K562 (cell line): ENCODE measurements at regions not wholly inside any gene's neighbourhood (a gene's known extent, or its start where the extent isn't known, plus 50 kb on each side); places are given as distances from the start of the nearest gene placed in this dataset.

Experiments used
- ATAC-seq: fragments of 200-7000 bp; cut with Tn5 transposase; 3 replicates; pipeline ENCODE4 v1.9.1; 2020; ENCODE audit warnings: moderate library complexity
- BruUV-seq: library from RNA; stranded (reverse); fragments of 400-500 nt; replicated peaks from 2 replicates; lab custom pipeline; 2021; lab: Mats Ljungman, UMichigan
- CTCF ChIA-PET: fragments of 300-600 bp; formaldehyde crosslinking; extraction: SDS; loops from one replicate; lab custom pipeline; 2021; ENCODE audit warnings: low intra/inter-chr PET ratio; lab: Yijun Ruan, JAX
- POLR2A ChIA-PET: fragments of 300-600, 350-650 bp; sonication (Branson Sonifier 250); formaldehyde crosslinking; extraction: SDS; loops from one replicate; lab custom pipeline; 2021; ENCODE audit warnings: antibody characterized with exemption, inconsistent platforms; lab: Yijun Ruan, JAX
- DNase-seq, 4 experiments: peaks; one replicate each; pipeline versions ENCODE4 v3.0.0 to v3.0.0-alpha.2; 2011 to 2018; ENCODE audit warnings: low spot score in 3 of 4, mixed read lengths in 3 of 4; ENCODE audit errors: extremely low read depth in 1 of 4
- FAIRE-seq: peaks from 2 replicates; lab custom pipeline; 2011; peaks lifted over from hg19 to GRCh38; lab: Jason Lieb, UNC
- H2AFZ ChIP-seq: 2 replicates; pipeline ENCODE4 v1.6.0; 2011; ENCODE audit warnings: low read depth, low read length, control low read depth, inconsistent platforms
- H3K27ac ChIP-seq: fragments of 200-600 bp; 3 replicates; pipeline ENCODE4 v1.8.0; 2011; ENCODE audit warnings: low read depth, mild to moderate bottlenecking, control low read depth, inconsistent platforms, low read length, moderate library complexity, mixed read lengths; ENCODE audit errors: extremely low read depth
- H3K27me3 ChIP-seq, 2 experiments: fragments of 300-600 bp in 1 of 2; 2 replicates in 1 of 2; 3 replicates in 1 of 2; pipeline versions ENCODE4 v1.6.0 to v1.8.0; 2011; ENCODE audit warnings: inconsistent platforms in 2 of 2, low read length in 2 of 2, mild to moderate bottlenecking in 1 of 2, mixed read lengths in 1 of 2, moderate library complexity in 1 of 2; ENCODE audit not compliant: control insufficient read depth in 2 of 2, insufficient read depth in 2 of 2
- H3K36me3 ChIP-seq: fragments of 300-600 bp; 3 replicates; pipeline ENCODE4 v1.8.0; 2011; ENCODE audit warnings: mild to moderate bottlenecking, low read length, inconsistent platforms; ENCODE audit not compliant: control insufficient read depth, insufficient read depth
- H3K4me1 ChIP-seq, 2 experiments: fragments of 200-600 bp in 1 of 2; replicated peaks in 1 of 2; 2 replicates in 1 of 2; 3 replicates in 1 of 2; pipeline versions ENCODE4 v1.5.1 to v1.8.0; 2011; ENCODE audit warnings: inconsistent platforms in 2 of 2, low read length in 2 of 2, mild to moderate bottlenecking in 1 of 2, mixed read lengths in 1 of 2, moderate library complexity in 1 of 2; ENCODE audit not compliant: control insufficient read depth in 2 of 2, insufficient read depth in 2 of 2
- H3K4me2 ChIP-seq: 2 replicates; pipeline ENCODE4 v1.6.1; 2011; ENCODE audit warnings: low read length, control low read depth, inconsistent platforms, mixed read lengths; ENCODE audit not compliant: insufficient read depth
- H3K4me3 ChIP-seq: fragments of 200-600 bp; sonication (generic), shearing (Covaris generic); 2 replicates; pipeline ENCODE4 v1.5.1; 2016; ENCODE audit warnings: control low read depth, inconsistent platforms
- H3K79me2 ChIP-seq: fragments of 200-600 bp; 3 replicates; pipeline ENCODE4 v1.8.0; 2011; ENCODE audit warnings: low read length, inconsistent platforms; ENCODE audit not compliant: control insufficient read depth, insufficient read depth
- H3K9ac ChIP-seq, 2 experiments: 2 replicates each; pipeline versions ENCODE4 v1.6.0 to v1.6.1; 2011; ENCODE audit warnings: low read depth in 2 of 2, low read length in 2 of 2, control low read depth in 1 of 2, inconsistent platforms in 1 of 2, mild to moderate bottlenecking in 1 of 2, mixed read lengths in 1 of 2; ENCODE audit not compliant: insufficient read depth in 1 of 2
- H3K9me1 ChIP-seq: one replicate; pipeline ENCODE4 v1.6.0; 2011; ENCODE audit warnings: inconsistent platforms, mild to moderate bottlenecking, low read length, moderate library complexity; ENCODE audit not compliant: control insufficient read depth, insufficient read depth
- H3K9me3 ChIP-seq: replicated peaks from 2 replicates; pipeline ENCODE4 v1.5.1; 2011; ENCODE audit warnings: low read depth, low read length, inconsistent platforms; ENCODE audit not compliant: control insufficient read depth, insufficient read depth
- H4K20me1 ChIP-seq: replicated peaks from 2 replicates; pipeline ENCODE4 v1.6.1; 2011; ENCODE audit warnings: low read length, inconsistent platforms, mixed read lengths; ENCODE audit not compliant: control insufficient read depth, insufficient read depth
- EZH2 ChIP-seq: IDR thresholded peaks from 2 replicates; pipeline ENCODE4 v1.6.1; 2012; ENCODE audit warnings: low read depth, mild to moderate bottlenecking, inconsistent platforms, low read length, borderline replicate concordance
- KDM4B ChIP-seq, 2 experiments: fragments of 450-650 bp in 1 of 2; sonication (generic) in 1 of 2; IDR thresholded peaks; 2 replicates each; pipeline ENCODE4 v1.6.1; 2016 to 2017; ENCODE audit warnings: borderline replicate concordance in 2 of 2, antibody characterized with exemption in 1 of 2, low read depth in 1 of 2, mild to moderate bottlenecking in 1 of 2
- KLF1 ChIP-seq: fragments of 450-650 bp; IDR thresholded peaks from 2 replicates; pipeline ENCODE4 v1.6.1; 2016; ENCODE audit warnings: missing genetic modification characterization, missing compliant biosample characterization
- NEUROD1 ChIP-seq: fragments of 150-350 bp; IDR thresholded peaks from 2 replicates; pipeline ENCODE4 v1.6.1; 2014; ENCODE audit warnings: borderline replicate concordance, low read length, low read depth; ENCODE audit not compliant: partially characterized antibody
- NFE2L1 ChIP-seq: fragments of 450-650 bp; IDR thresholded peaks from 2 replicates; pipeline ENCODE4 v1.6.1; 2016; ENCODE audit warnings: missing genetic modification characterization, low read depth, mild to moderate bottlenecking, missing compliant biosample characterization, moderate library complexity, borderline replicate concordance
- NR2C2 ChIP-seq, 2 experiments: fragments of 200-800 bp in 1 of 2; sonication (Bioruptor generic) in 1 of 2; sonication (generic) in 1 of 2; formaldehyde crosslinking in 1 of 2; IDR thresholded peaks; 2 replicates each; pipeline versions ENCODE4 v1.6.1 to v1.8.0; 2016 to 2022; ENCODE audit warnings: mild to moderate bottlenecking in 1 of 2, missing compliant biosample characterization in 1 of 2, missing genetic modification characterization in 1 of 2, missing genetic modification reagents in 1 of 2
- PHF8 ChIP-seq: fragments of 200-600 bp; sonication (generic); IDR thresholded peaks from 2 replicates; pipeline ENCODE4 v1.6.1; 2012; ENCODE audit warnings: mixed run types, mild to moderate bottlenecking, inconsistent platforms, low read length, moderate library complexity, borderline replicate concordance
- PRMT5 ChIP-seq: sonication (generic); formaldehyde crosslinking; IDR thresholded peaks from 2 replicates; pipeline ENCODE4 v1.5.0; 2020; ENCODE audit warnings: missing genetic modification reagents
- SREBF1 ChIP-seq: fragments of 150-350 bp; IDR thresholded peaks from 2 replicates; pipeline ENCODE4 v1.6.1; 2014; ENCODE audit warnings: antibody characterized with exemption, low read depth, low read length, borderline replicate concordance
- TAF7 ChIP-seq: fragments of 450-650 bp; IDR thresholded peaks from 2 replicates; pipeline ENCODE4 v1.6.1; 2016; ENCODE audit warnings: missing genetic modification characterization, missing compliant biosample characterization
- ZNF165 ChIP-seq: fragments of 250-450 bp; sonication (Bioruptor Pico); IDR thresholded peaks from 2 replicates; pipeline ENCODE4 v1.4.0; 2020; ENCODE audit warnings: borderline replicate concordance
- ZNF184 ChIP-seq: sonication (generic); formaldehyde crosslinking; IDR thresholded peaks from 2 replicates; pipeline ENCODE4 v1.5.0; 2020; ENCODE audit warnings: missing genetic modification reagents
- ZNF76 ChIP-seq: fragments of 250-450 bp; sonication (Bioruptor Pico); IDR thresholded peaks from 2 replicates; pipeline ENCODE4 v1.4.0; 2020; ENCODE audit warnings: mild to moderate bottlenecking, moderate library complexity, borderline replicate concordance
- WGBS: fragments of 100-300 bp; shearing (Covaris generic); methylation state at CpG from one replicate; pipeline ENCODE4 v1.1.6; 2016; ENCODE audit warnings: low coverage, mixed read lengths; ENCODE audit not compliant: insufficient coverage; ENCODE audit errors: missing lambda C conversion rate; 5-methylcytosine and 5-hydroxymethylcytosine counted together
- in situ Hi-C: fragments of 300-500 bp; cut with MboI; formaldehyde crosslinking; loops from 4 replicates; pipeline ENCODE4 v1.15.0; 2018; ENCODE audit warnings: inconsistent platforms, mixed read lengths
- intact Hi-C: fragments of 100-400 bp; cut with micrococcal nuclease; formaldehyde crosslinking; loops from 2 replicates; pipeline ENCODE4 v1.14.2; 2022

DNA sequence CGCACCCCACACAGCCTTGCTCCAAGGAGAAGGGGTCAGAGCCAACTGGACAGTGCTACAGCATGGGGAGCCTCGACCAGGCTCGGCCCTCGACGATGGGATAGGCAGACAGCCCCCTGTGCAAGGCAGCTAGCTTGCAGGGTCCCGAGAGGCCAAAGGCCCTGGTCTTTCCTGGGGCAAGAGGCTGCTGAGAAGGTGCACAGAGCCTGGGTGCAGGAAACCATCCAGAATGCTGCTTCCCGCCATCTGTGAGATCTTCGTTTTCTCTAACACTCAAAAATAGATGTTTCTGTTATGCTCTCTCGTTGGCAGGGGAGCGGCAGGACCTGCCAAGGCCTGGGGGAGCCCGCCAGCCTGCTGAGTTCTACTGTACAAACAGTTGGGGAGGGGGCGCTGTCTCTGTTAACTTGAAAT is 168.0 kb upstream of the RTL1 start:
- intact Hi-C loops = no loop called here
- no peaks in the 10 kb centered on the region; the same call in 1 of the 2 replicates for H4K20me1 ChIP-seq
- peaks cover 0 to 46% of the 10 kb centered on the region in 2 experiments; a peak in 2 of 5 replicates for H3K27me3 ChIP-seq
- no peaks in the 10 kb centered on the region for H3K9me3 ChIP-seq
- 22% methylated on average over 6 of the region's 12 CpGs for WGBS
- peaks cover 0 to 8% of the 10 kb centered on the region in 2 experiments; a peak in 2 of 5 replicates for H3K4me1 ChIP-seq
- no peak for DNase-seq
- TF ChIP-seq SREBF1 (no peak), KLF1 (no peak)
- TF ChIP-seq, all 486 proteins: peak for 0
- H3K79me2 ChIP-seq = no peaks in the 10 kb centered on the region
- no peak for FAIRE-seq
- BruUV-seq = no TSS peak
- no peak for ATAC-seq
- in situ Hi-C loops = no loop called here
- no peak overlapping the region for H3K4me3 ChIP-seq
- H3K36me3 ChIP-seq = no peaks in the 10 kb centered on the region
- no peak overlapping the region for H3K27ac ChIP-seq
- ChIA-PET POLR2A (no interaction called here), CTCF (no interaction called here)
- H3K9ac ChIP-seq = no peak overlapping the region
- H3K4me2 ChIP-seq = no peak overlapping the region
- no peak overlapping the region for H2AFZ ChIP-seq
- no peaks in the 10 kb centered on the region for H3K9me1 ChIP-seq

DNA sequence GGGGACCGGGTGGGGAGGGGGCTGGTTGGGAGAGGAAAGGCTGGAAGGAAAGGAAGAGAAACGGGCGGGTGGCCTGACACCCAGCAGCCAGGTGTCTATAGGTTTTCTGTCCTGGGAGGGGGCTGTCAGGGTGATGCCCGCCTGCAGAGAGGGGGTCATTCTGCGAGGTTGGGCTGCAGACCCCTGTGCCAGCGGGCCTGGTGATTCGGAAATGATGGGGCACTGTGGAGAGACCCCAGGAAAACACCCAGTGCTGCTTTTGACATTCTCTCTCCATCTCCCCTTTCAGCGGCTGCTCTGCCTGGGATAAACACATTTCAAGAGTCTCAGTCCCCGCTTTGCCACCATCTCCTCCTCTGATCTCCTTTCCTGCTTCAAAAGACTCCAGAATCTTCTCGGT is 168.5 kb upstream of the RTL1 start:
- no peak overlapping the region for H2AFZ ChIP-seq
- TF ChIP-seq EZH2 (no peak), PRMT5 (no peak), KDM4B (IDR thresholded peaks at IDR 0.05; ENCODE audit: borderline replicate concordance in 2 of 2, low read depth in 1 of 2) (no peak), NFE2L1 (no peak), ZNF76 (CRISPR knock-in tag) (no peak), ZNF184 (CRISPR knock-in tag) (no peak), NEUROD1 (no peak), NR2C2 (CRISPR knock-in tag; IDR thresholded peaks at IDR 0.05) (no peak), NR2C2 (tag; IDR thresholded peaks at IDR 0.05) (no peak), PHF8 (no peak), ZNF165 (CRISPR knock-in tag) (no peak), TAF7 (tag) (no peak)

More for the DNA sequence above, 168.5 kb upstream of the RTL1 start:
- H3K79me2 ChIP-seq = no peaks in the 10 kb centered on the region
- WGBS = 9% methylated on average over 6 of the region's 10 CpGs
- ATAC-seq = no peak
- H3K4me3 ChIP-seq = no peak overlapping the region
- no peak overlapping the region for H3K9ac ChIP-seq
- peaks cover 0 to 48% of the 10 kb centered on the region in 2 experiments; a peak in 2 of 5 replicates for H3K27me3 ChIP-seq
- no peak overlapping the region for H3K27ac ChIP-seq
- in situ Hi-C loops = no loop called here
- H3K4me1 ChIP-seq = peaks cover 0 to 8% of the 10 kb centered on the region in 2 experiments; a peak in 2 of 5 replicates
- no peaks in the 10 kb centered on the region for H3K9me3 ChIP-seq
- no peaks in the 10 kb centered on the region for H3K36me3 ChIP-seq
- H3K9me1 ChIP-seq = no peaks in the 10 kb centered on the region
- intact Hi-C loops = no loop called here
- no peaks in the 10 kb centered on the region; the same call in 1 of the 2 replicates for H4K20me1 ChIP-seq
- no peak for DNase-seq
- ChIA-PET CTCF (no interaction called here), POLR2A (no interaction called here)
- no TSS peak for BruUV-seq
- no peak overlapping the region for H3K4me2 ChIP-seq
- FAIRE-seq = no peak
